ENCODE measurements at regions not wholly inside any gene's neighbourhood (a gene's known extent, or its start where the extent isn't known, plus 50 kb on each side); places are given as distances from the start of the nearest gene placed in this dataset.

GRCh38 chr15:96593735-96594134 is 263.2 kb downstream of the NR2F2 start:
- ATAC-seq (ENCODE audit: insufficient read depth, low read depth), result no peak
- Histone ChIP-seq H3K4me1 (ENCODE audit: insufficient read depth, low read length) (no peaks in the 10 kb centered on the region), H3K36me3 (ENCODE audit: insufficient read depth, low read length) (no peaks in the 10 kb centered on the region), H3K9me3 (ENCODE audit: insufficient read depth, low read length, severe bottlenecking) (no peaks in the 10 kb centered on the region), H2AFZ (ENCODE audit: low read depth, low read length) (no peak overlapping the region), H3K27me3 (ENCODE audit: insufficient read depth, low read length, poor library complexity) (no peaks in the 10 kb centered on the region), H4K20me1 (ENCODE audit: insufficient read depth, low read length) (no peaks in the 10 kb centered on the region), H3K4me2 (ENCODE audit: insufficient read depth, low read length) (no peak overlapping the region), H3K4me3 (ENCODE audit: low read depth in 1 of 2, low read length in 2 of 2) (no peak overlapping the region), H3K27ac (ENCODE audit: low read length) (no peak overlapping the region), H3K9ac (ENCODE audit: low read depth, low read length) (no peak overlapping the region), H3K79me2 (ENCODE audit: insufficient read depth, low read length) (no peaks in the 10 kb centered on the region)
- TF ChIP-seq, protein P1, sequence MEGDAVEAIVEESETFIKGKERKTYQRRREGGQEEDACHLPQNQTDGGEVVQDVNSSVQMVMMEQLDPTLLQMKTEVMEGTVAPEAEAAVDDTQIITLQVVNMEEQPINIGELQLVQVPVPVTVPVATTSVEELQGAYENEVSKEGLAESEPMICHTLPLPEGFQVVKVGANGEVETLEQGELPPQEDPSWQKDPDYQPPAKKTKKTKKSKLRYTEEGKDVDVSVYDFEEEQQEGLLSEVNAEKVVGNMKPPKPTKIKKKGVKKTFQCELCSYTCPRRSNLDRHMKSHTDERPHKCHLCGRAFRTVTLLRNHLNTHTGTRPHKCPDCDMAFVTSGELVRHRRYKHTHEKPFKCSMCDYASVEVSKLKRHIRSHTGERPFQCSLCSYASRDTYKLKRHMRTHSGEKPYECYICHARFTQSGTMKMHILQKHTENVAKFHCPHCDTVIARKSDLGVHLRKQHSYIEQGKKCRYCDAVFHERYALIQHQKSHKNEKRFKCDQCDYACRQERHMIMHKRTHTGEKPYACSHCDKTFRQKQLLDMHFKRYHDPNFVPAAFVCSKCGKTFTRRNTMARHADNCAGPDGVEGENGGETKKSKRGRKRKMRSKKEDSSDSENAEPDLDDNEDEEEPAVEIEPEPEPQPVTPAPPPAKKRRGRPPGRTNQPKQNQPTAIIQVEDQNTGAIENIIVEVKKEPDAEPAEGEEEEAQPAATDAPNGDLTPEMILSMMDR (IDR thresholded peaks at IDR 0.05; ENCODE audit: borderline replicate concordance, extremely low read depth, low read length, poor library complexity, severe bottlenecking), result no peak
- no peak for TF ChIP-seq EZH2 (IDR thresholded peaks at IDR 0.05; ENCODE audit: borderline replicate concordance, low read depth, low read length, severe bottlenecking)
- no peak for DNase-seq

GRCh38 chr15:96595951-96596350 is 265.5 kb downstream of the NR2F2 start:
- no peak for ATAC-seq (ENCODE audit: insufficient read depth, low read depth)
- no peaks in the 10 kb centered on the region for H3K27me3 ChIP-seq (ENCODE audit: insufficient read depth, low read length, poor library complexity)
- TF ChIP-seq, protein P1 (IDR thresholded peaks at IDR 0.05; ENCODE audit: borderline replicate concordance, extremely low read depth, low read length, poor library complexity, severe bottlenecking), result no peak
- TF ChIP-seq EZH2 (IDR thresholded peaks at IDR 0.05; ENCODE audit: borderline replicate concordance, low read depth, low read length, severe bottlenecking), result no peak

DNA sequence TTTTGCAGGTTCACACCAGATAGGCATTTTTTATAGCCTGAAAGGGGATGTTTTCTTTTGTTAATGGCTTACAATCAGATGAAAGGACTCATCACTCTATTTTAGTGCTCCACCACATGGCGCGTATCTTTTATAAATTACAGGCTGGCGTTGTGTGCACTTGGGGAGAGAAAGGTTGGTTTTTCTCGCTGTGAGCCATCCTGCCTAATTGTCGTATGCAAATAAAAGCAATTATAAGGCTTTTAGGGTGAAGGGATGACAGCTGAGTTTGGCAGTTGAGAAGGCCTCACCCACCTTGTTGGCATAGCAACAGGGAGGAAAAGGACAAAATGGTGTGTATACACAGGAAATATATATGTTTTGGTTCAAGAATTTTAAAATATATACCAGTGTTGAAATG is 268.0 kb downstream of the NR2F2 start:
- no peak for TF ChIP-seq EZH2 (IDR thresholded peaks at IDR 0.05; ENCODE audit: borderline replicate concordance, low read depth, low read length, severe bottlenecking)
- TF ChIP-seq, protein P1 (IDR thresholded peaks at IDR 0.05; ENCODE audit: borderline replicate concordance, extremely low read depth, low read length, poor library complexity, severe bottlenecking), result no peak
- ATAC-seq (ENCODE audit: insufficient read depth, low read depth) (no peak), DNase-seq (no peak)
- Histone ChIP-seq H2AFZ (ENCODE audit: low read depth, low read length) (no peak overlapping the region), H3K27ac (ENCODE audit: low read length) (no peak overlapping the region), H3K9ac (ENCODE audit: low read depth, low read length) (no peak overlapping the region), H3K9me3 (ENCODE audit: insufficient read depth, low read length, severe bottlenecking) (no peaks in the 10 kb centered on the region), H3K36me3 (ENCODE audit: insufficient read depth, low read length) (no peaks in the 10 kb centered on the region), H3K4me1 (ENCODE audit: insufficient read depth, low read length) (no peaks in the 10 kb centered on the region), H3K79me2 (ENCODE audit: insufficient read depth, low read length) (no peaks in the 10 kb centered on the region), H3K4me2 (ENCODE audit: insufficient read depth, low read length) (no peak overlapping the region), H3K4me3 (ENCODE audit: low read depth in 1 of 2, low read length in 2 of 2) (no peak overlapping the region), H3K27me3 (ENCODE audit: insufficient read depth, low read length, poor library complexity) (no peaks in the 10 kb centered on the region), H4K20me1 (ENCODE audit: insufficient read depth, low read length) (no peaks in the 10 kb centered on the region)

More at GRCh38 chr15:96595951-96596350, 265.5 kb downstream of the NR2F2 start:
- Histone ChIP-seq H3K4me2 (ENCODE audit: insufficient read depth, low read length) (no peak overlapping the region), H4K20me1 (ENCODE audit: insufficient read depth, low read length) (no peaks in the 10 kb centered on the region), H2AFZ (ENCODE audit: low read depth, low read length) (no peak overlapping the region), H3K79me2 (ENCODE audit: insufficient read depth, low read length) (no peaks in the 10 kb centered on the region), H3K27ac (ENCODE audit: low read length) (no peak overlapping the region), H3K9me3 (ENCODE audit: insufficient read depth, low read length, severe bottlenecking) (no peaks in the 10 kb centered on the region), H3K4me1 (ENCODE audit: insufficient read depth, low read length) (no peaks in the 10 kb centered on the region), H3K4me3 (ENCODE audit: low read depth in 1 of 2, low read length in 2 of 2) (no peak overlapping the region), H3K36me3 (ENCODE audit: insufficient read depth, low read length) (no peaks in the 10 kb centered on the region), H3K9ac (ENCODE audit: low read depth, low read length) (no peak overlapping the region)
- DNase-seq, result no peak

DNA sequence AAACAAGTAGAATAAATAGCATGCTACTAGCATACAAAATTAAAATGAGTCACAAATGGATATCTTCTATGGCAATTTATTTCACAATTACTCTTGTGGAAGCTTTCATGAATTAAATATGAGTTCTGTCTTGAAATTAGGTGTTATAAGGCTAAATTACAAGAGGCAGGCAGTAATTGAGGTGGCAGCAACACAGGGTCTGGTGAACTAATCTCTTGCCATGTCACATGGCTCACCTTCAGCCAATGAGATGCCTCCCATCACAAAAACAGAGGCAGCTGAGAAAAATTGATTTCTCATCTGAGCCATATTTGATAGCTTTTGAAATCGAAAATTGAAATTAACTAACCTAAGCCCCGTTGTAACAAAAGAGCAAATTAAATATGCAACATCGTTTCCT is 268.8 kb downstream of the NR2F2 start:
- Histone ChIP-seq H3K27ac (ENCODE audit: low read length) (no peak overlapping the region), H2AFZ (ENCODE audit: low read depth, low read length) (no peak overlapping the region), H3K4me3 (ENCODE audit: low read depth in 1 of 2, low read length in 2 of 2) (no peak overlapping the region), H3K9me3 (ENCODE audit: insufficient read depth, low read length, severe bottlenecking) (no peaks in the 10 kb centered on the region), H3K9ac (ENCODE audit: low read depth, low read length) (no peak overlapping the region), H3K4me1 (ENCODE audit: insufficient read depth, low read length) (no peaks in the 10 kb centered on the region), H3K27me3 (ENCODE audit: insufficient read depth, low read length, poor library complexity) (no peaks in the 10 kb centered on the region), H3K79me2 (ENCODE audit: insufficient read depth, low read length) (no peaks in the 10 kb centered on the region), H3K36me3 (ENCODE audit: insufficient read depth, low read length) (no peaks in the 10 kb centered on the region), H4K20me1 (ENCODE audit: insufficient read depth, low read length) (no peaks in the 10 kb centered on the region), H3K4me2 (ENCODE audit: insufficient read depth, low read length) (no peak overlapping the region)
- DNase-seq (no peak), ATAC-seq (ENCODE audit: insufficient read depth, low read depth) (no peak)
- no peak for TF ChIP-seq EZH2 (IDR thresholded peaks at IDR 0.05; ENCODE audit: borderline replicate concordance, low read depth, low read length, severe bottlenecking)
- TF ChIP-seq, protein P1 (IDR thresholded peaks at IDR 0.05; ENCODE audit: borderline replicate concordance, extremely low read depth, low read length, poor library complexity, severe bottlenecking), result no peak
